GM10248 (cell line): ENCODE measurements at regions not wholly inside any gene's neighbourhood (a gene's known extent, or its start where the extent isn't known, plus 50 kb on each side); places are given as distances from the start of the nearest gene placed in this dataset.

Experiments used
- CTCF ChIA-PET: fragments of 300-600 bp; sonication (Branson Sonifier 250); formaldehyde crosslinking; extraction: SDS; loops from one replicate; lab custom pipeline; 2021; ENCODE audit warnings: antibody characterized with exemption; lab: Yijun Ruan, JAX
- POLR2A ChIA-PET: fragments of 350-650 bp; sonication (Branson Sonifier 250); formaldehyde crosslinking; extraction: SDS; loops from one replicate; lab custom pipeline; 2020; ENCODE audit warnings: antibody characterized with exemption; lab: Yijun Ruan, JAX
- DNase-seq: peaks from one replicate; pipeline ENCODE4 v3.0.0; 2012; ENCODE audit errors: extremely low spot score
- CTCF ChIP-seq: IDR thresholded peaks from 2 replicates; pipeline ENCODE4 v1.5.1; 2012; ENCODE audit warnings: mild to moderate bottlenecking, low read depth; ENCODE audit errors: extremely low read depth, missing control alignments, control extremely low read depth

- no peak for TF ChIP-seq CTCF
- ChIA-PET CTCF (no interaction called here), POLR2A (no interaction called here)
- DNase-seq: no peak
These were observed 486.2 kb downstream of the HAO1 start for GRCh38 chr20:7454047-7454446.

DNA sequence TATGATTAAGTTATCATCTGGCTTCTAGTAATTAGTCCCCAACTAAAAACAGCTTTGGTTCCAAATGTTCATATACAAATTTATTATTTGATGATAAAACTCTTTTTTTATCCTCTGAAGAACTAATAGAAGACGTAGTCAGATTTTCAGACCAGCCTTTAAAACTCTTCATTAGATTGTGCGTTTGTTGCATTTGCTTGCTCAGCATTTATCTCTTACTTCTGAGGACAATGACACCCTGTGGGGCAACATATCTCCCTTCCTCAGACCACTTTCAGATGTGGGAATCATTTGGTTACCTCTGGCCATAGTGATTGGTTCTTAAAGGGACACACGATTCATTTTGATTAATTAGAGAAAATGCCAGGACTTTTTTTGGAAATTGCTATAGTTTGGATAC, 481.8 kb downstream of the HAO1 start:
- POLR2A ChIA-PET: no interaction called here
- no peak for DNase-seq
- TF ChIP-seq CTCF: no peak

GRCh38 chr20:7459083-7459482, 481.2 kb downstream of the HAO1 start:
- POLR2A ChIA-PET: no interaction called here
- CTCF ChIA-PET: no interaction called here
- no peak for TF ChIP-seq CTCF
- DNase-seq: no peak

More for the DNA sequence above, 481.8 kb downstream of the HAO1 start:
- CTCF ChIA-PET: no interaction called here

GRCh38 chr20:7463290-7463689, 477.0 kb downstream of the HAO1 start:
- TF ChIP-seq CTCF: no peak
- ChIA-PET CTCF (interaction anchor here (1.4 kb wide), 1 partner anchor 11 kb away, joined by 6 read pairs; no protein-coding TSS in a partner anchor), POLR2A (no interaction called here)
- DNase-seq: no peak

GRCh38 chr20:7470912-7471311, 469.3 kb downstream of the HAO1 start:
- POLR2A ChIA-PET: no interaction called here
- CTCF ChIA-PET: no interaction called here
- TF ChIP-seq CTCF: no peak
- no peak for DNase-seq

GRCh38 chr20:7490288-7490687, 450.0 kb downstream of the HAO1 start:
- ChIA-PET CTCF (no interaction called here), POLR2A (no interaction called here)
- no peak for DNase-seq
- no peak for TF ChIP-seq CTCF

DNA sequence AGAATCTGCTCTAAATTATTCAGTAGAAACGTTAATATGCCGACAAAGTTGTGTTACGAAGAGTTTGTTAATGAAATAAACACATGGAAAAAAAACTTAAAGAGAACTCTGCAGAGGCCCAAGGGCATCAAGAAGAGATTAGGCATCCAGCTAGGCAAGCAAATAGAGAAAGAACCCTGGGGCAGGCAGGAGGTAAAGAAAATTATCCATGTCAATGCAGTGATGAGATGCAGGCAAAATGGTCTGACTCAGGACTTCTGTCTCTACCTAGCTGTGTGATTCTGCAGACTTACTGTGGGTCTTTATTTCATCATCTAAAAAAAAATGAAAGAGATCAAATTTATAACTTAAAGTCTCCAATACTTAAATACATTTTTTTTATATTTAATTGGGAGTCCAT, 448.0 kb downstream of the HAO1 start:
- TF ChIP-seq CTCF: no peak
- DNase-seq: no peak
- CTCF ChIA-PET: no interaction called here
- POLR2A ChIA-PET: no interaction called here
